Activated T-cell treated with anti-CD3 and anti-CD28 coated beads, Interleukin-2, amount 50 U/mL, for 1 hour (primary cell): ENCODE measurements at regions not wholly inside any gene's neighbourhood (a gene's known extent, or its start where the extent isn't known, plus 50 kb on each side); places are given as distances from the start of the nearest gene placed in this dataset.
"Not testable (repeated sequence)": the region's sequence is repeated elsewhere in the genome, so short reads cannot be mapped to it uniquely, and the experiment has no call there.

Experiments used
- DNase-seq: peaks from one replicate; pipeline ENCODE4 v3.0.0-alpha.2; 2020

DNA sequence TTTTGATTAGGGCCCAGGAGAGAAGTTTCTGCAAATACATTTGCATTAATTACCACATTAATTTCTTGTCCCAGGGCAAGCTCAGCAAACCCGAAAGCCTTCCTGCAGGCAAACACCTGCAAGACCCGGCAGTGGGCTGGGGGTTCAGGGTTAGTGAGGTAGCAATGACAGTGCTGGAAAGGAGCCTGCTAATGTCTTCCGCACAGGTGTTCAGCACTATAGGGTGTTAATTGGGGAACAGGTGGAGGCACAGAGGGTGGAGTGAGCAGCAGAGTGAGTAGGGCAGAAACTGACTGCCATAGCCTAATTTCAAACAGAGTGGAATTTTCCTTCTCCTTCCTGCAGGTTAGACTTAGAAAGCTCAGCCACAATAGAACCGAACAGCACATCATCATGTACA lies 50.9 kb upstream of the UBASH3B start:
- DNase-seq = no peak

DNA sequence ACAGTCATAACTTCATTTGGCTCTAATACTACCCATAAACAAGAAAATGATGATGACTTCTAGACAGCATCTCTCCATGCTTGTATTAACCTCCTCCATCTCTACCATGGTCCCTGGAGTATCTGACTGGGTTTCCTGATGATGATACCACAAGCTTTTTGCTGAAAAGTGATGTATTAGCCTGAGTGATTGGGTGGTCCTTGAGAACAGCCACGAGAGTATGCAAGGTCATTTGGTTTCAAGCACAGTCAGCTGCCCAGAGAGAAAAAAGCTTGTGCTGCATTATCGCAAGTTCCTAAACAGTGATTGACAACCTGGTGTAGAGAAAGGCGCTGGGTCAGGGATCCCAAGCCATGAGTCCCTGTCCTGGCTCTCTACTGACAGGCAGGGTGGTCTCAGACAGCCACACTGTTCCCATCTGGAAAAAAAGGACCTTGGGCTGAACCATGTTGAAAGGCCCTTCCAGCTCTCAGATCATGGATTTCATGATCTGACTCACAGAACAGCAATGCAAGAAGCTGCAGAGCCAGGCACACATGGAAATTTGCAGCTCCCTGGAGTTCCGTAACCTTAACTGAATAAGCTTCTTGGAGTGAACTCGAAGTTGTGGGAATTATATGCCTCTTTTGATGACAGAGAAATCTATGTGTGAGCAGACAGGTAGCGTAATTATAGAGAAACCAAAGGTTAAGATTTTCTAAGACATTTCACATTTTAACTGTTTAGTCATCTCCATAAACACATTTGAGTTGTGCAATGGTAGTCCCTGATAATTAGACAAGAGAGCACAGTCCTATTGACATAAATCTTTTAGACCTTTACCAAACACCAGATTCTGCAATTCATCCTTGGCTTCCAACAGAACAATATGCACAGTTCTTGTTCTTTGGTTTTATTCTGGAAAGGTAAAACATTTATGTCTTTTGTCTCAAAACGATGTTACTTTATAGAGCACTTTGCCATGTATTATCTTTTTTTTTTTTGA lies 54.1 kb upstream of the UBASH3B start:
- no peak for DNase-seq

DNA sequence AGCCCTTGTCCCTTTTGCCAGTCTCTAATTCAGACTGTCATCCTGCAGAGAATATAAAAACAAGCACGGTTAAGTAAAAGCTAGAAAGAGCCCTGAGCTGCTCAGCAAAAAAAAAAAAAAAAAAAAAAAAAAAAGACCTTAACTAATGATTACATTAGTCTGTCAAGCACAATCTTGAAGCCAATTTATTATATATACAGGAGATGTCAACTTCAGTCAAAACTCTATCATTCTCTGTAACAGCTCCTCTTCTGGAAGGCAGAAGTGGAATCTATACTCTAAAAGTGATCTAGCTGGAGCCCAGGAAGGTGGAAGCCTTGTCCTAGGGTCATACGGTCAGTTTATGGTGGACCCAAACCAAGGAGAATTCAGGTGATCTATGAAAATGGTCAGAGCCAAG lies 55.2 kb upstream of the UBASH3B start:
- DNase-seq = no peak

- no peak for DNase-seq
Observed at GRCh38 chr11:122599434-122599833, 56.1 kb upstream of the UBASH3B start.

DNA sequence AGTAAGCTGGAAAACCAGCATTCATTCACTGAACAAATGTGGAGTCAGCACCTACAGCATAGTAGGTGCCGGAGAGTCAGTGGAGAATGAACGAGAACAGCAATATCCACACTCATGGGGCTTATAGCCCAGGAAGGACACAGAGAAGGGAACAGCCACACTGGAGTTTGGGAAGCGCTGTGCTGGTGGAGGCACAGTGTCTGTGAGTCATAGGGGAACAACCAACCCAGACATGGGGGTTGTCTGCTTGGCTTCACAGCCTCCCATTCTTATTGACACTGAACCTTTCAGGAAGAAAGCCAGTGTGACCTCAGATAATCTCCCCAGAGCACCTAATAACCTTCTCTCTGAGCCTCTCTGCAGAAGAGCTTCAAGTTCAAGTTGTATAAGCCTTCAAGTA lies 56.6 kb upstream of the UBASH3B start:
- no peak for DNase-seq

DNA sequence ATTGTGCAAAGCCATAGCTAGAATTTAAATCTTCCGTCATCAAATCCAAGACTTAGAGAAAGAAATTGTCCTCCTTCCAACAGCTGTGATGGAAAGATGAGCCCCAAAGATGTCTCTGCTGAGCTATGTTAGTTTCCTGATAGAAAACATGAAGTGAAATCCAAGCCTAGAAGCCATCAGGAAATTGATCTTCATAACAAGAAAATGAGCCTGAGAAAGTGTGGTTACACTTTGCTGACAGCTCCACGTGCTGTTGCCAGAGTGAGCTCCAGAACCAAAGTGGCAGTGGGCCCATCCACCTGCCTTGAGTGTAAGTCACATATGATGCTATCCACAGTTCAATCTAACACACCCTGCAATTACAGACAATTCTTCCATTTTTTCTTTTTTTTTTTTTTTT lies 58.0 kb upstream of the UBASH3B start:
- DNase-seq = no peak

DNA sequence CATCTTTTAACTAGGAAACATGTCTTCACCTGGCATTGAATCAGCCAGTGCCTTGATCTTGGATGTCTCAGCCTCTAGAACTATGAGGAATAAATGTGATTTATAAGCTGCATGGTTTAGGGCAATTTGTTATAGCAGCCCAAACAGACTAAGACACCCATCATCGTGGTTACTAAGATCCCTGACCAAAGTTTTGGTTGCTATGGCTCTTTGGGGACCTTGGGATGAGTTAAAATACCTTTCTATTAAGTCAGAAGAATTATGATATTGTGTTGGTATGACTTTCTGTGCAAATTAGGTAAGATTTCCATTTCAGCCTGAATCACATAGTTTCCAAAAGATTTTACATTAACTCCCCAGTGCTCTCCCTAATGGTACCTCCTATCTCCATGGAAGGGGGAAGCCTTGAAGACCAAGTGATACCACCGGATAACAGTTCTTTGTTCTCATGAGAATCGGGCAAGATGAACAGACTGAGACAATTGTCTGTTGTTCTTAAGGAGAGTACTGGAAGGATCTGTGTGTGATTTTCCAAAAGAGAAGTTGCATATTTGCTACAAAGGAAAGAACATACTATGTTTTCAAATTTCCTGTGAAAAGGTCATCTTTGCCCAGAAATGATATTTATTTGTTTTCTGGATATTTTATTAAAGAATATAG lies 60.4 kb upstream of the UBASH3B start:
- DNase-seq = no peak

- DNase-seq = no peak
Observed at GRCh38 chr11:122593473-122594420, 61.8 kb upstream of the UBASH3B start.

DNA sequence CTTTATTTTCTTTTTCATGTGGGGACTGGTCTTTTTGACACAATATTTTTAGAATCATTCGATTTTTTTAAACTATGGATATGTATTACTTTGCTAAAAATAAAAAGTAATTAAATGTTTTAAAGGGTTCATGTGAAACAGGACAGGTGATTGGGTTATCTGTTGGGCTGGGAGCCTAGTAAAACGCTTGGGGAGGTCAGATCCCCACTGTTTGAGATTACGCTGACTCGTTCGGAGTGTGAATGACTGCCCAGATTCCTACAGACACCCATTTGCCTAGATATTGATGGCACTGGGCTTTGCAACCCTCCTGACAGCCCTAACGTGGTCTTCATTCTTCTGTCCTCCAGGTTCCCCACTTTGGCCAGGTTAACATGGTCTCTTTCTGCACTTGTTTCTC lies 62.9 kb upstream of the UBASH3B start:
- no peak for DNase-seq

DNA sequence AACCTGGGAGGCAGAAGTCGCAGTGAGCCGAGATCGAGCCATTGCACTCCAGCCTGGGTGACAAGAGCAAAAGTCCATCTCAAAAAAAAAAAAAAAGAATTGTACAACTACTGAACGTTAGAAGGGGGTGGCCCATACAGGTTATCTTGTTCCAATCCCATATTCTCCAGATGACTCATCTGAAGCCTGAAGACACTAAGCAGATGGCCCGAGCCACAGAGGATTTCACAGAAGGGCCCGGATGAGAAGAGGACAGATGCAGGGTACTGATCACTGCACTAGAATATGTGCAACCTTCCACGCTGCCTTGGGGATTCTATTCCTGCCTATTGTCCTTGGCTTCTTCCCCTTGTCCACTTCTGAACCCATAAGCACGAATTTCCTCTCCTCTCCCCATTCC lies 70.9 kb upstream of the UBASH3B start:
- no peak for DNase-seq

DNA sequence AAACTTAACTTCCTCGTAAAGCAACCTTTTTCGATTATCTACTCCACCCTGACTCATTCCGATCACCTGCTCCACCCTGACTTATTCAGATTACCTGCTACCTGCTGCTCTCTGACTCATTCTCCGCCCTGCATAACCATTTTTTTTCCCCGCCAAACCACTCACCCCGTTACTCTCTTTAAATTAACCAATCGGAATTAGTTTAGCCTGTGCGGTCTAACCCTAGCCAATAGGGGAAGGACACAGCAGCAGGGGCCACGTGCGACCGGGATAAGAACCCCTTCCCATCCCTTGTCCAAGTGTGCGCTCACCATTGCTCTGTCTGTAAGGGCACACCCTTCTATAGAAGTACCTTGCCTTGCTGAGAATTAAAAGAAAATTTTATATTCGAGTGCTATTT lies 75.5 kb upstream of the UBASH3B start:
- DNase-seq = not testable (repeated sequence)

GRCh38 chr11:122578171-122578825 lies 77.2 kb upstream of the UBASH3B start:
- DNase-seq = no peak

GRCh38 chr11:122572592-122572991 lies 82.9 kb upstream of the UBASH3B start:
- DNase-seq = no peak

GRCh38 chr11:122563761-122564160 lies 91.8 kb upstream of the UBASH3B start:
- no peak for DNase-seq

DNA sequence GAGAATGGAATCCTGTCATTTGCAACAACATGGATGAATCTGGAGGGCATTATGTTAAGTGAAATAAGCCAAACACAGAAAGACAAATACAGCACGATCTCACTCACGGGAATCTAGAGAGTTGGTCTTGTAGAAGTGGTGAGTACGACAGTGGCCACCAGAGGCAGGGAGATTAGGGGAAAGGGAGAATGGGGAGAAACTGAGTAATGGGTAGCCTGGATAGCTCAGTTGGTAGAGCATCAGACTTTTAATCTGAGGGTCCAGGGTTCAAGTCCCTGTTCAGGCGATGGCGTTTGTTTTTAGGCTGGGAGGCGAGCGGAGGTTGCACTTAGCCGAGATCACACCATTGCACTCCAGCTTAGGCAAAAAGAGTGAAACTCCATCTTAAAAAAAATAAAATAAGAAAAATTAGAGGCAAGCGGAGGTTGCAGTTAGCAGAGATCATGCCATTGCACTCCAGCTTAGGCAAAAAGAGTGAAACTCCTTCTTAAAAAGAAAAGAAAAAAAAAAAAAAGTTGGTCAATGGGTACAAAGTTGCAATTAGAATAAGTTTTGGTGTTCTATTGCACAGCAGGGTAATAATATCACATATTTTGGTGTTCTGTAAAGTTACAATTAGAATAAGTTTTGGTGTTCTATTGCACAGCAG lies 95.7 kb upstream of the UBASH3B start:
- DNase-seq = no peak

DNA sequence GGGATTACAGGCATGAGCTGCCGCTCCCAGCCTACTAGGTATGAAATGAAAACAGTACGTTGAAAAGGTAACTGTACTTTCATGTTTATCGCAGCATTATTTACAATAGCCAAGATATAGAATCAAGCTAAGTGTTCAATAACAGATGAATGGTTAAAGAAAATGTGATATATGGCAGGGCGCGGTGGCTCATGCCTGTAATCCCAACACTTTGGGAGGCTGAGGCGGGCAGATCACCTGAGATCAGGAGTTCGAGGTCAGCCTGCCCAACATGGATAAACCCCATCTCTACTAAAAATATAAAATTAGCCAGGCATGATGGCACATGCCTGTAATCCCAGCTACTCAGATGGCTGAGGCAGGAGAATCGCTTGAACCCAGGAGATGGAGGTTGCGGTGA lies 96.3 kb upstream of the UBASH3B start:
- DNase-seq = not testable (repeated sequence)

DNA sequence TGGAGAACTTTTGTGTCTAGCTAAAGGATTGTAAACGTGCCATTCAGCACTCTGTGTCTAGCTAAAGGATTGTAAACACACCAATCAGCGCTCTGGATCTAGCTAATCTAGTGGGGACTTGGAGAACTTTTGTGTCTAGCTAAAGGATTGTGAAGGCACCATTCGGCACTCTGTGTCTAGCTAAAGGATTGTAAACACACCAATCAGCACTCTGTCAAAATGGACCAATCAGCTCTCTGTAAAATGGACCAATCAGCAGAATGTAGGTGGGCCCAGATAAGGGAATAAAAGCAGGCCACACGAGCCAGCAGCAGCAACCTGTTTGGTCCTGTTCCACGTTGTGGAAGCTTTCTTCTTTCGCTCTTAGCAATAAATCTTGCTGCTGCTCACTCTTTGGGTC lies 98.4 kb upstream of the UBASH3B start:
- DNase-seq = not testable (repeated sequence)

DNA sequence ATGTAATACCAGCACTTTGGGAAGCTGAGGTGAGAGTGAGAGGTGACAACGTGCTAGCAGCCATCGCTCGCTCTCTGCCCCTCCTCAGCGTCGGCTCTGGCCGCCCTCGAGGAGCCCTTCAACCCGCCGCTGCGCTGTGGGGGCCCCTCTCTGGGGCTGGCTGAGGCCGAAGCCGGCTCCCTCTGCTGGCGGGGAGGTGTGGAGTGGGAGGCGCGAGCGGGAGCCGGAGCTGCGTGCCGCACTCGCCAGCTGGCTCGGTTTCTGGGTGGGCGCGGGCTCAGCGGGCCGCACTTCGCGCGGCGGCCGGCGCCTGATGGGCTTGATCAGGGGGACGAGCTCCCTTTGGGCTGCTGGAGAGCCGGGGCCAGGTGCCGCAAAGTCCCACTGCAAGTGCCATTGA lies 98.9 kb upstream of the UBASH3B start:
- DNase-seq = peak; percentile 31

DNA sequence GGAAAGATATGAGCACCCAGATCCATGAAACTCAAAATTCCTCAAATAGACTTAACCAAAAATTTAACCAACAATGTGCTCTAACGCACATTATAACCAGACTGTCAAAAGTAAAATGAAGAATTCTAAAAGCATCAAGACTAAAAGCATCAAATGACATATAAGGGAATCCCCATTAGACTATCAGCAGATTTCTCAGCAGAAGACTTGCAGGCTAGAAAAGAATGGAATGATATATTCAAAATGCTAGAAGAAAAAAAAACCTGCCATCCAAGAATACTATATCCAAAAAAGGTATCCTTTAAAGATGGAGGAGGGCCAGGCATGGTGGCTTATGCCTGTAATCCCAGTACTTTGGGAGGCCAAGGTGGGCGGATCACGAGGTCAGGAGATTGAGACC lies 117.5 kb upstream of the UBASH3B start:
- no peak for DNase-seq

GRCh38 chr11:122524898-122525297 lies 130.6 kb upstream of the UBASH3B start:
- no peak for DNase-seq

GRCh38 chr11:122523846-122524805 lies 131.4 kb upstream of the UBASH3B start:
- DNase-seq = no peak
